ENCODE measurements at regions not wholly inside any gene's neighbourhood (a gene's known extent, or its start where the extent isn't known, plus 50 kb on each side); places are given as distances from the start of the nearest gene placed in this dataset.

DNA sequence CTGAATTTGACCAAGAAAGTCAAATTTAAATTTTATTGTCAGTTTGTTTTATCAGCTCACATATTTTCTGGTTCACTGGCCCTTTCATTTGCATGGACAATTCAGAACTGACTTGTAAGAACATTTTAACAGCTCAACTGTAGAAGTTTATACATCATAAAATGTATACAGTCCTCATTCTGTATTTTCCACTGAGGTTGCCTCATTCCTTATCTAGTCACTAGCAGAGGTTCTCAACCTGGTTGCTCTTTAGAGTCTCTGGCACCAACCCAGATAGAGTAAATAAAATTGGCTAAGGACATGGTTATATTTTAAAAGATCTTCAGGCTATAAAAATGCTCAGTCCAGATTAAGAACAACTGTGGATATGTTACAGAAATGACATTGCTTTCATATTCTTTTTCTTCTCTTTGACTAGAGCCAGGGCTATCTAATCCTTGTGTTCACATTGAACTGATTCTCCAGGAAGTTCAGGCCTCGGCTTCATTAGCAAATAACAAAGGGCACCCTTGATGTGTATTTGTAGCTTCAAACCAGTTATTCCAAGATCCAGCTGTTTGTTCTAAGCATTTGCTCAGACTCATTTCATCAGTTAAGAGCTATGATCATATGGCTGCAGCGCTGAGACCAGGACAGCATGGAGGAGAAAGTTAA is 782.5 kb downstream of the ETS1 start:
- Histone ChIP-seq H3K4me3 (replicated peaks in 1 of 3; ENCODE audit: insufficient read depth in 1 of 3, low read depth in 1 of 3, low read length in 3 of 3) (no peak overlapping the region), H3K36me3 (ENCODE audit: control insufficient read depth in 2 of 2, extremely low read depth in 1 of 2, insufficient read depth in 2 of 2, low read length in 2 of 2) (no peaks in the 10 kb centered on the region), H3K4me2 (ENCODE audit: insufficient read depth, low read length) (no peak overlapping the region), H4K20me1 (replicated peaks; ENCODE audit: control insufficient read depth, extremely low read depth, insufficient read depth, low read length) (no peaks in the 10 kb centered on the region), H2AFZ (ENCODE audit: low read depth, low read length) (no peak overlapping the region), H3K9me3 (replicated peaks; ENCODE audit: control insufficient read depth, insufficient read depth, low read length) (no peaks in the 10 kb centered on the region), H3K79me2 (ENCODE audit: control insufficient read depth, insufficient read depth, low read length) (no peaks in the 10 kb centered on the region), H3K27me3 (ENCODE audit: control insufficient read depth in 2 of 2, insufficient read depth in 2 of 2, low read length in 2 of 2) (no peaks in the 10 kb centered on the region), H3K27ac (ENCODE audit: insufficient read depth, low read depth, low read length) (no peak overlapping the region), H3K9me1 (replicated peaks; ENCODE audit: control insufficient read depth, extremely low read depth, insufficient read depth, low read length) (no peaks in the 10 kb centered on the region), H3K4me1 (ENCODE audit: control insufficient read depth, extremely low read depth, insufficient read depth, low read length) (no peaks in the 10 kb centered on the region), H3K9ac (replicated peaks; ENCODE audit: extremely low read depth, insufficient read depth, low read length) (no peak overlapping the region)
- intact Hi-C loops (cut with micrococcal nuclease) (no loop called here), dilution Hi-C loops (cut with MboI; ENCODE audit: extremely low pct_ligation_motif_present, low sequenced_read_pairs) (no loop called here)
- no peak for DNase-seq (ENCODE audit: low read depth, low spot score)
- ChIA-PET CTCF (interaction anchor here (1.0 kb wide), 1 partner anchor 18 kb away, joined by 3 read pairs; no protein-coding TSS in a partner anchor), POLR2A (no interaction called here)
- TF ChIP-seq GATA2 (IDR thresholded peaks at IDR 0.05; ENCODE audit: insufficient read depth, insufficient read length, low read depth, low read length) (no peak), POLR2AphosphoS5 (IDR thresholded peaks at IDR 0.05; ENCODE audit: insufficient read depth, low read depth, low read length) (no peak), JUN (IDR thresholded peaks at IDR 0.05; ENCODE audit: borderline replicate concordance, insufficient read depth, insufficient read length, low read depth) (no peak), FOS (IDR thresholded peaks at IDR 0.05; ENCODE audit: borderline replicate concordance, insufficient read depth, low read length) (no peak), POLR2A (IDR thresholded peaks at IDR 0.05; ENCODE audit: low read depth, low read length) (no peak), EZH2 (IDR thresholded peaks at IDR 0.05; ENCODE audit: borderline replicate concordance, low read depth, low read length, severe bottlenecking) (no peak)
- TF ChIP-seq, protein P1, sequence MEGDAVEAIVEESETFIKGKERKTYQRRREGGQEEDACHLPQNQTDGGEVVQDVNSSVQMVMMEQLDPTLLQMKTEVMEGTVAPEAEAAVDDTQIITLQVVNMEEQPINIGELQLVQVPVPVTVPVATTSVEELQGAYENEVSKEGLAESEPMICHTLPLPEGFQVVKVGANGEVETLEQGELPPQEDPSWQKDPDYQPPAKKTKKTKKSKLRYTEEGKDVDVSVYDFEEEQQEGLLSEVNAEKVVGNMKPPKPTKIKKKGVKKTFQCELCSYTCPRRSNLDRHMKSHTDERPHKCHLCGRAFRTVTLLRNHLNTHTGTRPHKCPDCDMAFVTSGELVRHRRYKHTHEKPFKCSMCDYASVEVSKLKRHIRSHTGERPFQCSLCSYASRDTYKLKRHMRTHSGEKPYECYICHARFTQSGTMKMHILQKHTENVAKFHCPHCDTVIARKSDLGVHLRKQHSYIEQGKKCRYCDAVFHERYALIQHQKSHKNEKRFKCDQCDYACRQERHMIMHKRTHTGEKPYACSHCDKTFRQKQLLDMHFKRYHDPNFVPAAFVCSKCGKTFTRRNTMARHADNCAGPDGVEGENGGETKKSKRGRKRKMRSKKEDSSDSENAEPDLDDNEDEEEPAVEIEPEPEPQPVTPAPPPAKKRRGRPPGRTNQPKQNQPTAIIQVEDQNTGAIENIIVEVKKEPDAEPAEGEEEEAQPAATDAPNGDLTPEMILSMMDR (IDR thresholded peaks at IDR 0.05; ENCODE audit: extremely low read depth in 1 of 2, insufficient read depth in 1 of 2, low read depth in 1 of 2, low read length in 2 of 2) = no peak
- TF ChIP-seq, protein P2, sequence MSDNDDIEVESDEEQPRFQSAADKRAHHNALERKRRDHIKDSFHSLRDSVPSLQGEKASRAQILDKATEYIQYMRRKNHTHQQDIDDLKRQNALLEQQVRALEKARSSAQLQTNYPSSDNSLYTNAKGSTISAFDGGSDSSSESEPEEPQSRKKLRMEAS (IDR thresholded peaks at IDR 0.05; ENCODE audit: insufficient read depth, insufficient read length) = no peak
- FAIRE-seq = no peak
- BruUV-seq (replicated peaks) = no TSS peak

Measured in endothelial cell of umbilical vein (primary cell).